ENCODE measurements at regions not wholly inside any gene's neighbourhood (a gene's known extent, or its start where the extent isn't known, plus 50 kb on each side); places are given as distances from the start of the nearest gene placed in this dataset.

- H4K20me1 ChIP-seq (ENCODE audit: insufficient read depth): no peaks in the 10 kb centered on the region
- no peaks in the 10 kb centered on the region for H3K9me2 ChIP-seq
- peaks cover 18 to 24% of the 10 kb centered on the region in 2 experiments for H3K4me1 ChIP-seq (ENCODE audit: control insufficient read depth in 1 of 2, insufficient read depth in 2 of 2, low read depth in 1 of 2, low read length in 1 of 2)
- 88% methylated on average over 2 of the region's 2 CpGs for WGBS (ENCODE audit: low lambda C conversion rate)
- H3K36me3 ChIP-seq (replicated peaks in 1 of 2; ENCODE audit: control insufficient read depth in 1 of 2, insufficient read depth in 2 of 2, low read length in 1 of 2): no peaks in the 10 kb centered on the region
- no peak overlapping the region for H3K9ac ChIP-seq
- no peak overlapping the region for H3K4me2 ChIP-seq
- H3K27ac ChIP-seq (ENCODE audit: low read depth in 2 of 2, low read length in 1 of 2): no peak overlapping the region
- H3K4me3 ChIP-seq (ENCODE audit: low read depth in 2 of 2, low read length in 1 of 2): no peak overlapping the region
- ChIA-PET CTCF (no interaction called here), POLR2A (no interaction called here)
- H3K9me3 ChIP-seq: no peaks in the 10 kb centered on the region
- H3F3A ChIP-seq (replicated peaks; ENCODE audit: insufficient read depth): peaks cover 15% of the 10 kb centered on the region
- no peak for DNase-seq
- no peaks in the 10 kb centered on the region for H3K79me2 ChIP-seq (ENCODE audit: insufficient read depth)
- no peaks in the 10 kb centered on the region for H3K27me3 ChIP-seq (ENCODE audit: insufficient read depth)
- no peak overlapping the region for H2AFZ ChIP-seq (ENCODE audit: low read depth)
- TF ChIP-seq ZBTB33 (IDR thresholded peaks at IDR 0.05; ENCODE audit: borderline replicate concordance, low read depth) (no peak), EP300 (IDR thresholded peaks at IDR 0.05; ENCODE audit: borderline replicate concordance in 1 of 2, low read depth in 1 of 2, low read length in 1 of 2) (no peak), CTCF (IDR thresholded peaks at IDR 0.05) (no peak), MAX (IDR thresholded peaks at IDR 0.05; ENCODE audit: low read depth) (no peak), EZH2phosphoT487 (IDR thresholded peaks at IDR 0.05; ENCODE audit: borderline replicate concordance, low read depth) (no peak), CHD2 (IDR thresholded peaks at IDR 0.05; ENCODE audit: low read length, partially characterized antibody) (no peak), IRF3 (IDR thresholded peaks at IDR 0.05; ENCODE audit: low read depth, low read length) (no peak), FOXM1 (IDR thresholded peaks at IDR 0.05; ENCODE audit: low read depth) (no peak)
These were observed 182.3 kb downstream of the BLID start for GRCh38 chr11:121933694-121934093.

- no peaks in the 10 kb centered on the region for H4K20me1 ChIP-seq (ENCODE audit: insufficient read depth)
- no peak overlapping the region for H2AFZ ChIP-seq (ENCODE audit: low read depth)
- no peak for DNase-seq
- peaks cover 20 to 28% of the 10 kb centered on the region in 2 experiments for H3K4me1 ChIP-seq (ENCODE audit: control insufficient read depth in 1 of 2, insufficient read depth in 2 of 2, low read depth in 1 of 2, low read length in 1 of 2)
- H3K9me2 ChIP-seq: no peaks in the 10 kb centered on the region
- H3K9ac ChIP-seq: no peak overlapping the region
- no peaks in the 10 kb centered on the region for H3K9me3 ChIP-seq
- CTCF ChIA-PET: no interaction called here
- TF ChIP-seq RXRA (IDR thresholded peaks at IDR 0.05; ENCODE audit: borderline replicate concordance, low read depth) (no peak), NFIC (IDR thresholded peaks at IDR 0.05; ENCODE audit: borderline replicate concordance) (no peak), FOXJ3 (CRISPR knock-in tag; IDR thresholded peaks at IDR 0.05) (no peak), SIN3A (IDR thresholded peaks at IDR 0.05; ENCODE audit: borderline replicate concordance, low read depth, low read length) (no peak)
- H3F3A ChIP-seq (replicated peaks; ENCODE audit: insufficient read depth): peaks cover 15% of the 10 kb centered on the region
- POLR2A ChIA-PET: no interaction called here
- no peak overlapping the region for H3K4me2 ChIP-seq
- no peaks in the 10 kb centered on the region for H3K27me3 ChIP-seq (ENCODE audit: insufficient read depth)
- WGBS (ENCODE audit: low lambda C conversion rate): 96% methylated on average over 8 of the region's 8 CpGs
- H3K36me3 ChIP-seq (replicated peaks in 1 of 2; ENCODE audit: control insufficient read depth in 1 of 2, insufficient read depth in 2 of 2, low read length in 1 of 2): no peaks in the 10 kb centered on the region
- no peaks in the 10 kb centered on the region for H3K79me2 ChIP-seq (ENCODE audit: insufficient read depth)
- H3K27ac ChIP-seq (ENCODE audit: low read depth in 2 of 2, low read length in 1 of 2): no peak overlapping the region
- H3K4me3 ChIP-seq (ENCODE audit: low read depth in 2 of 2, low read length in 1 of 2): no peak overlapping the region
These were observed 182.7 kb downstream of the BLID start for GRCh38 chr11:121933294-121933693.
